Gastroesophageal sphincter (tissue), 4 donors: ENCODE measurements at regions not wholly inside any gene's neighbourhood (a gene's known extent, or its start where the extent isn't known, plus 50 kb on each side); places are given as distances from the start of the nearest gene placed in this dataset.

Experiments used
- ATAC-seq: fragments of 150-250 bp; one replicate; pipeline ENCODE4 v1.9.1; 2016; ENCODE audit warnings: mild to moderate bottlenecking, moderate library complexity
- H3K27ac ChIP-seq, 4 donors: fragments of 200-600 bp; sonication (generic) in 3 of 4; 1 replicate in 3 of 4; 2 replicates in 1 of 4; pipeline ENCODE4 v1.5.1; 2016 to 2019
- H3K27me3 ChIP-seq: fragments of 200-600 bp; sonication (generic); one replicate; pipeline ENCODE4 v1.5.1; 2019
- H3K36me3 ChIP-seq, 2 donors: fragments of 200-600 bp; sonication (generic); one replicate each; pipeline ENCODE4 v1.5.1; 2019; ENCODE audit warnings: control low read depth in 1 of 2
- H3K4me1 ChIP-seq, 3 donors: fragments of 200-600 bp; sonication (generic); 1 replicate in 2 of 3; 2 replicates in 1 of 3; pipeline ENCODE4 v1.5.1; 2016 to 2019; ENCODE audit warnings: control low read depth in 2 of 3
- H3K4me3 ChIP-seq, 2 donors: fragments of 200-600 bp; sonication (generic); one replicate each; pipeline ENCODE4 v1.5.1; 2019; ENCODE audit warnings: mild to moderate bottlenecking in 1 of 2, moderate library complexity in 1 of 2
- H3K9me3 ChIP-seq, 3 donors: fragments of 200-600 bp; sonication (generic); one replicate each; pipeline ENCODE4 v1.5.1; 2017 to 2019; ENCODE audit warnings: control low read depth in 2 of 3
- CTCF ChIP-seq, 4 experiments: fragments of 200-600 bp in 2 of 4; fragments of 450-650 bp in 2 of 4; sonication (generic) in 1 of 4; IDR thresholded peaks; one replicate each; pipeline ENCODE4 v1.5.1; 2017 to 2019; ENCODE audit warnings: antibody characterized with exemption in 4 of 4, mild to moderate bottlenecking in 2 of 4, moderate library complexity in 2 of 4
- EP300 ChIP-seq: sonication (generic); formaldehyde crosslinking; IDR thresholded peaks from one replicate; pipeline ENCODE4 v1.6.1; 2017; ENCODE audit warnings: antibody characterized with exemption, mild to moderate bottlenecking
- POLR2A ChIP-seq, 2 donors: fragments of 450-650 bp; IDR thresholded peaks; one replicate each; pipeline ENCODE4 v1.6.1; 2017; ENCODE audit warnings: antibody characterized with exemption in 2 of 2, mild to moderate bottlenecking in 2 of 2, moderate library complexity in 1 of 2
- POLR2AphosphoS5 ChIP-seq: sonication (generic); formaldehyde crosslinking; IDR thresholded peaks from one replicate; pipeline ENCODE4 v1.6.1; 2017; ENCODE audit warnings: antibody characterized with exemption
- WGBS, 2 donors: methylation state at CpG; one replicate each; pipeline ENCODE4 v1.1.5; 2018; ENCODE audit warnings: low coverage in 1 of 2; 5-methylcytosine and 5-hydroxymethylcytosine counted together

- Histone ChIP-seq H3K4me1 (no peaks in the 10 kb centered on the region), H3K27me3 (no peaks in the 10 kb centered on the region), H3K27ac (no peak overlapping the region), H3K9me3 (peaks cover 0 to 8% (median 0%) of the 10 kb centered on the region in 3 donors), H3K4me3 (no peak overlapping the region), H3K36me3 (no peaks in the 10 kb centered on the region)
- ATAC-seq: no peak
- WGBS, 2 donors: 72 to 77% methylated on average over 2 of the region's 2 CpGs
- TF ChIP-seq EP300: no peak
- TF ChIP-seq POLR2A (IDR thresholded peaks at IDR 0.05): no peak
- TF ChIP-seq POLR2AphosphoS5: no peak
- TF ChIP-seq CTCF (IDR thresholded peaks at IDR 0.05): no peak
Observed at GRCh38 chr5:164091836-164092235, 586.4 kb downstream of the MAT2B start.

- no peaks in the 10 kb centered on the region for H3K9me3 ChIP-seq
- no peaks in the 10 kb centered on the region for H3K4me1 ChIP-seq
- no peak for ATAC-seq
- H3K27me3 ChIP-seq: no peaks in the 10 kb centered on the region
- no peak overlapping the region for H3K27ac ChIP-seq
- no peaks in the 10 kb centered on the region for H3K36me3 ChIP-seq
- TF ChIP-seq POLR2A (IDR thresholded peaks at IDR 0.05): no peak
- no peak for TF ChIP-seq EP300
- TF ChIP-seq CTCF (IDR thresholded peaks at IDR 0.05): no peak
- TF ChIP-seq POLR2AphosphoS5: no peak
- H3K4me3 ChIP-seq: no peak overlapping the region
- 38 to 67% methylated on average over 3 of the region's 3 CpGs for WGBS, 2 donors
Observed at GRCh38 chr5:164094291-164094690, 588.9 kb downstream of the MAT2B start.

GRCh38 chr5:164097749-164098148 lies 592.3 kb downstream of the MAT2B start:
- TF ChIP-seq POLR2AphosphoS5 (no peak), EP300 (no peak), POLR2A (IDR thresholded peaks at IDR 0.05) (no peak), CTCF (IDR thresholded peaks at IDR 0.05) (no peak)

GRCh38 chr5:164098531-164098930 lies 593.1 kb downstream of the MAT2B start:
- 50% methylated on average over 1 of the region's 1 CpG; no CpG with 5 or more reads in 1 of the 2 donors for WGBS, 2 donors
- TF ChIP-seq EP300: no peak
- no peak for TF ChIP-seq CTCF (IDR thresholded peaks at IDR 0.05)
- TF ChIP-seq POLR2A (IDR thresholded peaks at IDR 0.05): no peak
- no peak for TF ChIP-seq POLR2AphosphoS5
- H3K27ac ChIP-seq: no peak overlapping the region
- H3K36me3 ChIP-seq: no peaks in the 10 kb centered on the region
- no peaks in the 10 kb centered on the region for H3K27me3 ChIP-seq
- H3K9me3 ChIP-seq: no peaks in the 10 kb centered on the region
- no peak for ATAC-seq
- no peak overlapping the region for H3K4me3 ChIP-seq
- H3K4me1 ChIP-seq: no peaks in the 10 kb centered on the region

More at GRCh38 chr5:164097749-164098148, 592.3 kb downstream of the MAT2B start:
- Histone ChIP-seq H3K27me3 (no peaks in the 10 kb centered on the region), H3K36me3 (no peaks in the 10 kb centered on the region), H3K4me3 (no peak overlapping the region), H3K9me3 (no peaks in the 10 kb centered on the region), H3K4me1 (no peaks in the 10 kb centered on the region), H3K27ac (no peak overlapping the region)
- ATAC-seq: no peak
- 69 to 72% methylated on average over 4 of the region's 4 CpGs for WGBS, 2 donors

GRCh38 chr5:164098979-164099378 lies 593.6 kb downstream of the MAT2B start:
- H3K9me3 ChIP-seq: no peaks in the 10 kb centered on the region
- ATAC-seq: no peak
- TF ChIP-seq EP300: no peak
- TF ChIP-seq CTCF (IDR thresholded peaks at IDR 0.05): no peak
- TF ChIP-seq POLR2AphosphoS5: no peak
- TF ChIP-seq POLR2A (IDR thresholded peaks at IDR 0.05): no peak
- no peaks in the 10 kb centered on the region for H3K4me1 ChIP-seq
- H3K27me3 ChIP-seq: no peaks in the 10 kb centered on the region
- WGBS, 2 donors: 69 to 70% methylated on average over 6 of the region's 6 CpGs
- H3K4me3 ChIP-seq: no peak overlapping the region
- H3K36me3 ChIP-seq: no peaks in the 10 kb centered on the region
- no peak overlapping the region for H3K27ac ChIP-seq
